Thyroid gland (tissue), 4 donors: ENCODE measurements at regions not wholly inside any gene's neighbourhood (a gene's known extent, or its start where the extent isn't known, plus 50 kb on each side); places are given as distances from the start of the nearest gene placed in this dataset.
"Not testable (repeated sequence)": the region's sequence is repeated elsewhere in the genome, so short reads cannot be mapped to it uniquely, and the experiment has no call there.

Source experiments
- DNase-seq, 2 donors: peaks; one replicate each; pipeline ENCODE4 v3.0.0-alpha.2; 2019
- H3K27ac ChIP-seq, 3 donors: fragments of 200-600 bp; sonication (generic); 1 replicate in 2 of 3; 2 replicates in 1 of 3; pipeline ENCODE4 v1.5.1; 2016 to 2019; ENCODE audit warnings: mild to moderate bottlenecking in 1 of 3, moderate library complexity in 1 of 3
- H3K27me3 ChIP-seq: fragments of 200-600 bp; sonication (generic); one replicate; pipeline ENCODE4 v1.5.1; 2019
- H3K36me3 ChIP-seq, 2 donors: fragments of 200-600 bp; sonication (generic); one replicate each; pipeline ENCODE4 v1.5.1; 2016 to 2019
- H3K4me1 ChIP-seq, 2 donors: fragments of 200-600 bp; sonication (generic); one replicate each; pipeline ENCODE4 v1.5.1; 2017 to 2019
- H3K4me3 ChIP-seq, 3 donors: fragments of 200-600 bp; sonication (generic); replicated peaks in 1 of 3; 1 replicate in 2 of 3; 2 replicates in 1 of 3; pipeline ENCODE4 v1.5.1; 2016; ENCODE audit warnings: mild to moderate bottlenecking in 1 of 3
- H3K9me3 ChIP-seq: fragments of 200-600 bp; sonication (generic); one replicate; pipeline ENCODE4 v1.5.1; 2017
- CTCF ChIP-seq, 6 experiments: fragments of 200-600 bp in 3 of 6; fragments of 450-650 bp in 3 of 6; sonication (generic) in 3 of 6; IDR thresholded peaks; one replicate each; pipeline ENCODE4 v1.5.1; 2016 to 2019; ENCODE audit warnings: antibody characterized with exemption in 6 of 6, mild to moderate bottlenecking in 2 of 6, inconsistent platforms in 1 of 6, moderate library complexity in 1 of 6
- POLR2A ChIP-seq, 2 donors: fragments of 450-650 bp; IDR thresholded peaks; one replicate each; pipeline ENCODE4 v1.6.1; 2017; ENCODE audit warnings: antibody characterized with exemption in 2 of 2, mild to moderate bottlenecking in 2 of 2, moderate library complexity in 1 of 2
- WGBS, 2 donors: methylation state at CpG; one replicate each; pipeline ENCODE4 v1.1.5; 2017; 5-methylcytosine and 5-hydroxymethylcytosine counted together
- intact Hi-C: fragments of 100-400 bp; cut with DNase I; formaldehyde crosslinking; loops from one replicate; pipeline ENCODE4 v1.15.1; 2023

GRCh38 chr16:10325783-10326543 lies 59.9 kb upstream of the ATF7IP2 start:
- H3K27me3 ChIP-seq: no peaks in the 10 kb centered on the region
- 86 to 87% methylated on average over 10 of the region's 10 CpGs for WGBS, 2 donors
- H3K27ac ChIP-seq: no peak overlapping the region
- no peaks in the 10 kb centered on the region for H3K36me3 ChIP-seq
- intact Hi-C loops: no loop called here
- no peak for DNase-seq
- no peak for TF ChIP-seq POLR2A (IDR thresholded peaks at IDR 0.05)
- TF ChIP-seq CTCF (IDR thresholded peaks at IDR 0.05): no peak
- H3K9me3 ChIP-seq: no peaks in the 10 kb centered on the region
- no peaks in the 10 kb centered on the region for H3K4me1 ChIP-seq
- H3K4me3 ChIP-seq: no peak overlapping the region

- Histone ChIP-seq H3K36me3 (no peaks in the 10 kb centered on the region), H3K27ac (no peak overlapping the region), H3K4me1 (no peaks in the 10 kb centered on the region), H3K9me3 (no peaks in the 10 kb centered on the region), H3K4me3 (no peak overlapping the region), H3K27me3 (no peaks in the 10 kb centered on the region)
- 91 to 95% methylated on average over 5 of the region's 5 CpGs for WGBS, 2 donors
- no peak for DNase-seq
- TF ChIP-seq CTCF (IDR thresholded peaks at IDR 0.05) (no peak), POLR2A (IDR thresholded peaks at IDR 0.05) (no peak)
- intact Hi-C loops: no loop called here
Measured at GRCh38 chr16:10326647-10327046, 59.2 kb upstream of the ATF7IP2 start.

- H3K27ac ChIP-seq, H3K4me3 ChIP-seq, H3K27me3 ChIP-seq, H3K9me3 ChIP-seq, H3K4me1 ChIP-seq, H3K36me3 ChIP-seq, intact Hi-C loops, DNase-seq: not testable (repeated sequence)
- WGBS, 2 donors: 91 to 92% methylated on average over 5 of the region's 5 CpGs
Measured at GRCh38 chr16:10328291-10328690, 57.6 kb upstream of the ATF7IP2 start.

- Histone ChIP-seq H3K27ac (no peak overlapping the region), H3K9me3 (no peaks in the 10 kb centered on the region), H3K4me1 (peaks cover 0 to 16% of the 10 kb centered on the region in 2 donors), H3K27me3 (no peaks in the 10 kb centered on the region), H3K4me3 (no peak overlapping the region), H3K36me3 (no peaks in the 10 kb centered on the region)
- DNase-seq: no peak
- intact Hi-C loops: no loop called here
- TF ChIP-seq POLR2A (IDR thresholded peaks at IDR 0.05) (no peak), CTCF (IDR thresholded peaks at IDR 0.05) (no peak)
Measured at GRCh38 chr16:10332241-10332640, 53.6 kb upstream of the ATF7IP2 start.

GRCh38 chr16:10332775-10333174 lies 53.1 kb upstream of the ATF7IP2 start:
- Histone ChIP-seq H3K4me1 (peaks cover 0 to 16% of the 10 kb centered on the region in 2 donors), H3K36me3 (no peaks in the 10 kb centered on the region), H3K4me3 (no peak overlapping the region), H3K9me3 (no peaks in the 10 kb centered on the region), H3K27ac (no peak overlapping the region), H3K27me3 (no peaks in the 10 kb centered on the region)
- DNase-seq: no peak
- intact Hi-C loops: no loop called here
- TF ChIP-seq POLR2A (IDR thresholded peaks at IDR 0.05): no peak
- no peak for TF ChIP-seq CTCF (IDR thresholded peaks at IDR 0.05)
- WGBS, 2 donors: 97% methylated on average over 7 of the region's 7 CpGs
